ENCODE measurements at regions not wholly inside any gene's neighbourhood (a gene's known extent, or its start where the extent isn't known, plus 50 kb on each side); places are given as distances from the start of the nearest gene placed in this dataset.

- TF ChIP-seq, protein P1, sequence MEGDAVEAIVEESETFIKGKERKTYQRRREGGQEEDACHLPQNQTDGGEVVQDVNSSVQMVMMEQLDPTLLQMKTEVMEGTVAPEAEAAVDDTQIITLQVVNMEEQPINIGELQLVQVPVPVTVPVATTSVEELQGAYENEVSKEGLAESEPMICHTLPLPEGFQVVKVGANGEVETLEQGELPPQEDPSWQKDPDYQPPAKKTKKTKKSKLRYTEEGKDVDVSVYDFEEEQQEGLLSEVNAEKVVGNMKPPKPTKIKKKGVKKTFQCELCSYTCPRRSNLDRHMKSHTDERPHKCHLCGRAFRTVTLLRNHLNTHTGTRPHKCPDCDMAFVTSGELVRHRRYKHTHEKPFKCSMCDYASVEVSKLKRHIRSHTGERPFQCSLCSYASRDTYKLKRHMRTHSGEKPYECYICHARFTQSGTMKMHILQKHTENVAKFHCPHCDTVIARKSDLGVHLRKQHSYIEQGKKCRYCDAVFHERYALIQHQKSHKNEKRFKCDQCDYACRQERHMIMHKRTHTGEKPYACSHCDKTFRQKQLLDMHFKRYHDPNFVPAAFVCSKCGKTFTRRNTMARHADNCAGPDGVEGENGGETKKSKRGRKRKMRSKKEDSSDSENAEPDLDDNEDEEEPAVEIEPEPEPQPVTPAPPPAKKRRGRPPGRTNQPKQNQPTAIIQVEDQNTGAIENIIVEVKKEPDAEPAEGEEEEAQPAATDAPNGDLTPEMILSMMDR (IDR thresholded peaks at IDR 0.05; ENCODE audit: low read depth, low read length, poor library complexity, severe bottlenecking) = no peak
- no peak for TF ChIP-seq EZH2phosphoT487 (IDR thresholded peaks at IDR 0.05; ENCODE audit: borderline replicate concordance, low read length)
These were observed 579.3 kb downstream of the PLOD2 start for GRCh38 chr3:145581694-145582093.

All from DOHH2 (cell line).